ENCODE measurements at regions not wholly inside any gene's neighbourhood (a gene's known extent, or its start where the extent isn't known, plus 50 kb on each side); places are given as distances from the start of the nearest gene placed in this dataset.
A peak's percentile ranks its signal among the peaks of the same experiment; 100 is the strongest.

- peaks cover under 1 to 1% of the 10 kb centered on the region in 2 experiments; a peak in 4 of 5 replicates for H3K9me3 Mint-ChIP-seq
Observed at GRCh38 chr18:57294547-57294946, 57.8 kb upstream of the ST8SIA3 start.

More at GRCh38 chr18:57294547-57294946, 57.8 kb upstream of the ST8SIA3 start:
- no peak overlapping the region for H3K4ac ChIP-seq (ENCODE audit: low read depth, low read length)
- H3K23ac ChIP-seq (ENCODE audit: insufficient read length, low read depth, low read length): no peak overlapping the region
- peak; percentile 35 for DNase-seq
- Mint-ChIP-seq H3K4me3 (no peak overlapping the region), H3K4me1 (peaks cover 0 to 6% of the 10 kb centered on the region in 2 experiments; a peak in 1 of 4 replicates), H3K27me3 (ENCODE audit: low read depth) (peaks cover 1% of the 10 kb centered on the region; the same call in 1 of the 2 replicates), H3K27ac (no peak overlapping the region), H3K36me3 (ENCODE audit: insufficient read depth in 1 of 3, low read depth in 3 of 3) (peaks cover 0 to 8% (median 0%) of the 10 kb centered on the region in 3 experiments; a peak in 3 of 7 replicates)
- no peaks in the 10 kb centered on the region for H3K4me1 ChIP-seq (ENCODE audit: insufficient read depth, low read length)
- no peaks in the 10 kb centered on the region for H3K79me1 ChIP-seq (ENCODE audit: insufficient read depth, low read depth, low read length, poor library complexity, severe bottlenecking)
- no peak overlapping the region for H3K4me2 ChIP-seq (ENCODE audit: insufficient read depth, insufficient read length, low read length)
- no peak overlapping the region for H2AK5ac ChIP-seq (ENCODE audit: insufficient read length, low read length)
- no peak overlapping the region for H2AFZ ChIP-seq (ENCODE audit: low read length)
- no peaks in the 10 kb centered on the region for H3K27me3 ChIP-seq (ENCODE audit: insufficient read depth, low read length)
- no peak overlapping the region for H3K18ac ChIP-seq (ENCODE audit: insufficient read length, low read depth, low read length)
- H2BK15ac ChIP-seq (ENCODE audit: low read depth, low read length): no peak overlapping the region
- H2BK5ac ChIP-seq (ENCODE audit: insufficient read length, low read length): no peak overlapping the region
- no peaks in the 10 kb centered on the region for H3K79me2 ChIP-seq (ENCODE audit: insufficient read depth, low read length)
- H3K9ac ChIP-seq (ENCODE audit: extremely low read depth, insufficient read length, low read length): no peak overlapping the region
- H2BK20ac ChIP-seq (ENCODE audit: low read depth, low read length, poor library complexity, severe bottlenecking): no peak overlapping the region
- no peak overlapping the region for H3T11ph ChIP-seq (ENCODE audit: low read length)
- no peaks in the 10 kb centered on the region for H4K20me1 ChIP-seq (ENCODE audit: control insufficient read depth, insufficient read depth, insufficient read length)
- no peak overlapping the region for H2BK120ac ChIP-seq (ENCODE audit: low read depth, low read length, poor library complexity, severe bottlenecking)
- no peak overlapping the region for H4K8ac ChIP-seq (replicated peaks; ENCODE audit: insufficient read length, low read depth, low read length)
- no peak overlapping the region for H3K14ac ChIP-seq (ENCODE audit: insufficient read depth, low read length)
- no peak overlapping the region for H3K56ac ChIP-seq (ENCODE audit: insufficient read length, low read depth, low read length)
- no peaks in the 10 kb centered on the region for H3K23me2 ChIP-seq (ENCODE audit: insufficient read length, low read depth, low read length, poor library complexity, severe bottlenecking)
- H3K9me3 ChIP-seq (ENCODE audit: control insufficient read depth, low read depth, low read length): no peaks in the 10 kb centered on the region
- H4K5ac ChIP-seq (ENCODE audit: insufficient read length, low read depth, low read length): no peak overlapping the region
- WGBS (ENCODE audit: extremely low coverage, insufficient read length, low lambda C conversion rate): no CpG with 5 or more reads among the region's 2 CpGs
- H3K27ac ChIP-seq (ENCODE audit: insufficient read length, low read depth, low read length): no peak overlapping the region
- no peak overlapping the region for H2BK12ac ChIP-seq (ENCODE audit: insufficient read length, low read depth, low read length)
- H4K91ac ChIP-seq (ENCODE audit: insufficient read length, low read depth, low read length): no peak overlapping the region
- TF ChIP-seq, protein P1, sequence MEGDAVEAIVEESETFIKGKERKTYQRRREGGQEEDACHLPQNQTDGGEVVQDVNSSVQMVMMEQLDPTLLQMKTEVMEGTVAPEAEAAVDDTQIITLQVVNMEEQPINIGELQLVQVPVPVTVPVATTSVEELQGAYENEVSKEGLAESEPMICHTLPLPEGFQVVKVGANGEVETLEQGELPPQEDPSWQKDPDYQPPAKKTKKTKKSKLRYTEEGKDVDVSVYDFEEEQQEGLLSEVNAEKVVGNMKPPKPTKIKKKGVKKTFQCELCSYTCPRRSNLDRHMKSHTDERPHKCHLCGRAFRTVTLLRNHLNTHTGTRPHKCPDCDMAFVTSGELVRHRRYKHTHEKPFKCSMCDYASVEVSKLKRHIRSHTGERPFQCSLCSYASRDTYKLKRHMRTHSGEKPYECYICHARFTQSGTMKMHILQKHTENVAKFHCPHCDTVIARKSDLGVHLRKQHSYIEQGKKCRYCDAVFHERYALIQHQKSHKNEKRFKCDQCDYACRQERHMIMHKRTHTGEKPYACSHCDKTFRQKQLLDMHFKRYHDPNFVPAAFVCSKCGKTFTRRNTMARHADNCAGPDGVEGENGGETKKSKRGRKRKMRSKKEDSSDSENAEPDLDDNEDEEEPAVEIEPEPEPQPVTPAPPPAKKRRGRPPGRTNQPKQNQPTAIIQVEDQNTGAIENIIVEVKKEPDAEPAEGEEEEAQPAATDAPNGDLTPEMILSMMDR (conservative IDR thresholded peaks at IDR 0.05): no peak
